A673 (cell line): ENCODE measurements at regions not wholly inside any gene's neighbourhood (a gene's known extent, or its start where the extent isn't known, plus 50 kb on each side); places are given as distances from the start of the nearest gene placed in this dataset.

Experiments used
- BruUV-seq: library from RNA; stranded (reverse); fragments of 400-500 nt; replicated peaks from 2 replicates; lab custom pipeline; 2021; lab: Mats Ljungman, UMichigan
- CTCF ChIA-PET: fragments of 300-600 bp; sonication (Branson Sonifier 250); formaldehyde crosslinking; loops from one replicate; lab custom pipeline; 2022; ENCODE audit warnings: antibody characterized with exemption; lab: Charles Lee
- POLR2A ChIA-PET: fragments of 300-600 bp; sonication (Branson Sonifier 250); formaldehyde crosslinking; loops from one replicate; lab custom pipeline; 2022; ENCODE audit warnings: antibody characterized with exemption; ENCODE audit not compliant: low non-redundant PET; lab: Charles Lee
- DNase-seq: peaks from one replicate; pipeline ENCODE4 v3.0.0-alpha.2; 2015; ENCODE audit warnings: low spot score
- H3K27ac ChIP-seq: fragments of 200-600 bp; sonication (generic); 2 replicates; pipeline ENCODE4 v1.5.1; 2016; ENCODE audit warnings: mixed run types, low read depth, mild to moderate bottlenecking, mixed read lengths, antibody characterized with exemption, low read length; ENCODE audit not compliant: poor library complexity, severe bottlenecking
- H3K27me3 ChIP-seq: fragments of 200-600 bp; sonication (generic); replicated peaks from 2 replicates; pipeline ENCODE4 v1.6.1; 2017; ENCODE audit warnings: mixed run types, low read depth, mild to moderate bottlenecking, mixed read lengths, antibody characterized with exemption, low read length; ENCODE audit not compliant: insufficient read depth, poor library complexity
- H3K36me3 ChIP-seq: fragments of 200-600 bp; sonication (generic); 2 replicates; pipeline ENCODE4 v1.6.1; 2016; ENCODE audit warnings: mixed run types, mild to moderate bottlenecking, mixed read lengths, antibody characterized with exemption, low read length; ENCODE audit not compliant: insufficient read depth, poor library complexity, severe bottlenecking
- H3K4me1 ChIP-seq: fragments of 200-600 bp; sonication (generic); 2 replicates; pipeline ENCODE4 v1.6.1; 2017; ENCODE audit warnings: mixed run types, mild to moderate bottlenecking, mixed read lengths, antibody characterized with exemption, low read length; ENCODE audit not compliant: insufficient read depth, poor library complexity, severe bottlenecking
- H3K4me3 ChIP-seq: fragments of 200-600 bp; sonication (generic); 2 replicates; pipeline ENCODE4 v1.5.1; 2016; ENCODE audit warnings: low read depth, mixed run types, mild to moderate bottlenecking, mixed read lengths, low read length; ENCODE audit not compliant: poor library complexity, severe bottlenecking
- H3K9me3 ChIP-seq: fragments of 200-600 bp; sonication (generic); 2 replicates; pipeline ENCODE4 v1.6.1; 2016; ENCODE audit warnings: mixed run types, low read depth, mild to moderate bottlenecking, mixed read lengths, antibody characterized with exemption, low read length; ENCODE audit not compliant: poor library complexity, severe bottlenecking
- CTCF ChIP-seq: fragments of 300-800, 200-600 bp; sonication (generic); conservative IDR thresholded peaks from 2 replicates; pipeline ENCODE4 v1.5.1; 2017; ENCODE audit warnings: low read depth, mild to moderate bottlenecking, antibody characterized with exemption, low read length, moderate library complexity, mixed read lengths
- EZH2 ChIP-seq: fragments of 200-600 bp; sonication (generic); IDR thresholded peaks from 2 replicates; pipeline ENCODE4 v1.6.1; 2017; ENCODE audit warnings: borderline replicate concordance, low read depth, mild to moderate bottlenecking, mixed read lengths, antibody characterized with exemption, low read length; ENCODE audit not compliant: poor library complexity, severe bottlenecking
- intact Hi-C: fragments of 100-400 bp; cut with micrococcal nuclease; formaldehyde crosslinking; loops from one replicate; pipeline ENCODE4 v1.10.0; 2022; ENCODE audit not compliant: unreplicated experiment

GRCh38 chr11:120021391-120021953 is 116.4 kb downstream of the TRIM29 start:
- intact Hi-C loops: no loop called here
- no peak for DNase-seq
- Histone ChIP-seq H3K36me3 (no peaks in the 10 kb centered on the region), H3K27ac (no peak overlapping the region), H3K4me1 (no peaks in the 10 kb centered on the region), H3K27me3 (peaks cover 2% of the 10 kb centered on the region), H3K9me3 (no peaks in the 10 kb centered on the region), H3K4me3 (no peak overlapping the region)
- TF ChIP-seq EZH2 (no peak), CTCF (no peak)
- CTCF ChIA-PET: no interaction called here
- POLR2A ChIA-PET: no interaction called here
- BruUV-seq: no TSS peak

- BruUV-seq: no TSS peak
- DNase-seq: no peak
- Histone ChIP-seq H3K4me3 (no peak overlapping the region), H3K4me1 (no peaks in the 10 kb centered on the region), H3K9me3 (no peaks in the 10 kb centered on the region), H3K27ac (no peak overlapping the region), H3K27me3 (peaks cover 3% of the 10 kb centered on the region), H3K36me3 (no peaks in the 10 kb centered on the region)
- ChIA-PET POLR2A (no interaction called here), CTCF (no interaction called here)
- TF ChIP-seq CTCF: no peak
- TF ChIP-seq EZH2: no peak
- intact Hi-C loops: no loop called here
Observed at GRCh38 chr11:120020981-120021380, 116.9 kb downstream of the TRIM29 start.

GRCh38 chr11:120020486-120020885 is 117.4 kb downstream of the TRIM29 start:
- Histone ChIP-seq H3K36me3 (no peaks in the 10 kb centered on the region), H3K9me3 (no peaks in the 10 kb centered on the region), H3K27me3 (peaks cover 3% of the 10 kb centered on the region), H3K27ac (no peak overlapping the region), H3K4me1 (no peaks in the 10 kb centered on the region), H3K4me3 (no peak overlapping the region)
- no peak for DNase-seq
- no peak for TF ChIP-seq EZH2
- no peak for TF ChIP-seq CTCF
- BruUV-seq: no TSS peak
- CTCF ChIA-PET: interaction anchor here (0.6 kb wide), 1 partner anchor 160 kb away, joined by 5 read pairs; no protein-coding TSS in a partner anchor
- intact Hi-C loops: no loop called here
- POLR2A ChIA-PET: interaction anchor here (0.7 kb wide), 1 partner anchor 417 kb away, joined by 3 read pairs; no protein-coding TSS in a partner anchor
